ENCODE measurements at regions not wholly inside any gene's neighbourhood (a gene's known extent, or its start where the extent isn't known, plus 50 kb on each side); places are given as distances from the start of the nearest gene placed in this dataset.

GRCh38 chr4:185071236-185071811 is 53.0 kb downstream of the HELT start:
- Mint-ChIP-seq H3K27me3 (peaks cover 10 to 19% of the 10 kb centered on the region in 2 donors), H3K4me1 (no peaks in the 10 kb centered on the region), H3K4me3 (no peak overlapping the region), H3K36me3 (no peaks in the 10 kb centered on the region), H3K27ac (no peak overlapping the region), H3K9me3 (no peaks in the 10 kb centered on the region)
- DNase-seq: no peak
- no peaks in the 10 kb centered on the region for H3K4me1 ChIP-seq (ENCODE audit: insufficient read depth, low read length)
- CTCF ChIA-PET (ENCODE audit: partially characterized antibody): interaction anchor here (1.4 to 1.7 kb wide), 2 partner anchors 25 to 30 kb away, joined by 4 to 5 read pairs; no protein-coding TSS in a partner anchor
- no peak overlapping the region for H3K4me3 ChIP-seq (ENCODE audit: low read length in 2 of 2)
- intact Hi-C loops (cut with micrococcal nuclease): no loop called here
- no peaks in the 10 kb centered on the region for H3K36me3 ChIP-seq (ENCODE audit: insufficient read depth, low read length)
- POLR2A ChIA-PET (ENCODE audit: partially characterized antibody): no interaction called here
- no peaks in the 10 kb centered on the region for H3K27me3 ChIP-seq (ENCODE audit: insufficient read depth, low read length)
- H3K9me3 ChIP-seq (ENCODE audit: control insufficient read depth in 1 of 2, low read length in 2 of 2): no peaks in the 10 kb centered on the region
- no peak overlapping the region for H3K27ac ChIP-seq (ENCODE audit: low read depth, low read length)

- no peaks in the 10 kb centered on the region for H3K4me1 Mint-ChIP-seq
- CTCF ChIA-PET (ENCODE audit: partially characterized antibody): interaction anchor here (1.0 kb wide), 1 partner anchor 17 kb away, joined by 4 read pairs; no protein-coding TSS in a partner anchor
- H3K9me3 Mint-ChIP-seq: no peaks in the 10 kb centered on the region
- Histone ChIP-seq H3K27me3 (ENCODE audit: insufficient read depth, low read length) (peaks cover 5% of the 10 kb centered on the region), H3K9me3 (ENCODE audit: control insufficient read depth in 1 of 2, low read length in 2 of 2) (no peaks in the 10 kb centered on the region), H3K4me3 (ENCODE audit: low read length in 2 of 2) (no peak overlapping the region), H3K27ac (ENCODE audit: low read depth, low read length) (no peak overlapping the region), H3K4me1 (ENCODE audit: insufficient read depth, low read length) (no peaks in the 10 kb centered on the region), H3K36me3 (ENCODE audit: insufficient read depth, low read length) (no peaks in the 10 kb centered on the region)
- peaks cover 4 to 8% of the 10 kb centered on the region in 2 donors for H3K27me3 Mint-ChIP-seq
- intact Hi-C loops (cut with micrococcal nuclease): no loop called here
- POLR2A ChIA-PET (ENCODE audit: partially characterized antibody): no interaction called here
- no peaks in the 10 kb centered on the region for H3K36me3 Mint-ChIP-seq
- H3K4me3 Mint-ChIP-seq: no peak overlapping the region
- H3K27ac Mint-ChIP-seq: no peak overlapping the region
- DNase-seq: no peak
Measured at GRCh38 chr4:185079271-185079905, 61.1 kb downstream of the HELT start.

DNA sequence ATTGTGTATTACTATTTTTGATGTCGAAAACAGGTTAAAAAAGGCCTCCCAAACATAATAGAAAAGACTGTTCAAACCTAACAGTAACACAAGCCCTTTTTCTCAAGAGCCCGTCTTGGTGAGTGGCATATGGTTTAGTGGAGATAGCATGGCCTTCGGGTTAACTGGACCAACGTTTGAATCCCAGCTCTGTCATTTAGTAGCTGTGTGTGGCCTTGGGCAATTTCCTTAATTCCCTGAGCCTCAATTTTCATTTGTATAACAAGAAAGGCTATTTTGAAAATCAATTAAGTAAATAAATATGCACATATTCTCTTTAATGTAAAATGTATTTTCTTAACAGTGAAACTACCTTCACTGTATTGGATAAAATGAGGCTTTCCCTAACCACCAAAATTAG is 62.3 kb downstream of the HELT start:
- no peaks in the 10 kb centered on the region for H3K9me3 Mint-ChIP-seq
- H3K4me3 ChIP-seq (ENCODE audit: low read length in 2 of 2): no peak overlapping the region
- CTCF ChIA-PET (ENCODE audit: partially characterized antibody): interaction anchor here (1.0 kb wide), 1 partner anchor 15 kb away, joined by 4 read pairs; no protein-coding TSS in a partner anchor
- intact Hi-C loops (cut with micrococcal nuclease): no loop called here
- H3K27me3 Mint-ChIP-seq: peaks cover 4 to 5% of the 10 kb centered on the region in 2 donors
- no peak for DNase-seq
- no peak overlapping the region for H3K27ac ChIP-seq (ENCODE audit: low read depth, low read length)
- H3K27ac Mint-ChIP-seq: no peak overlapping the region
- H3K4me1 Mint-ChIP-seq: no peaks in the 10 kb centered on the region
- H3K27me3 ChIP-seq (ENCODE audit: insufficient read depth, low read length): peaks cover 5% of the 10 kb centered on the region
- POLR2A ChIA-PET (ENCODE audit: partially characterized antibody): no interaction called here
- H3K36me3 ChIP-seq (ENCODE audit: insufficient read depth, low read length): no peaks in the 10 kb centered on the region
- no peak overlapping the region for H3K4me3 Mint-ChIP-seq
- H3K4me1 ChIP-seq (ENCODE audit: insufficient read depth, low read length): no peaks in the 10 kb centered on the region
- H3K36me3 Mint-ChIP-seq: no peaks in the 10 kb centered on the region
- H3K9me3 ChIP-seq (ENCODE audit: control insufficient read depth in 1 of 2, low read length in 2 of 2): no peaks in the 10 kb centered on the region

DNA sequence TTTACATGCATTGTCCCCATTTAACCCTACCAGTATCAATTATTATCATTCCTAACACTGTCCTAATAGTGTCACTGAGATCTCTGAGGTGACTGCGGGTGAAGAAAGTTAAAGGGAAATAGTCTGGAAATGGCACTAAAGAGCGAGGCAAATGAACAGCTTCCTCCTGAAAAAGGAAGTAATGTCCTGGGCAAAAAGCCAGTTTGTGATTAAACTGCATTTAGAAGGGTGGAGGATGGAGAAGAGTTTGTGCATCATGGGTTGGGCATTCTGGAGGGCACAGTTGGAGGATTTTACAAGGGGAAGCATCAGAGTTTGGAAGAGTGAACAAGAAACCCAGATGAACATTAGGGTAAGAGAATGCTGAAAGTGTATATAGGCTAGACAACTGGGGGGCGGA is 60.5 kb upstream of the SLC25A4 start:
- intact Hi-C loops (cut with micrococcal nuclease): no loop called here
- Mint-ChIP-seq H3K27ac (no peak overlapping the region), H3K9me3 (no peaks in the 10 kb centered on the region), H3K36me3 (no peaks in the 10 kb centered on the region), H3K4me3 (no peak overlapping the region), H3K27me3 (peaks cover 4% of the 10 kb centered on the region in 2 donors), H3K4me1 (peaks cover 0 to 2% (median under 1%) of the 10 kb centered on the region in 4 donors)
- POLR2A ChIA-PET (ENCODE audit: partially characterized antibody): interaction anchor here (1.0 kb wide), 1 partner anchor 822 kb away, joined by 3 read pairs; no protein-coding TSS in a partner anchor
- H3K9me3 ChIP-seq (ENCODE audit: control insufficient read depth in 1 of 2, low read length in 2 of 2): no peaks in the 10 kb centered on the region
- no peaks in the 10 kb centered on the region for H3K36me3 ChIP-seq (ENCODE audit: insufficient read depth, low read length)
- H3K4me1 ChIP-seq (ENCODE audit: insufficient read depth, low read length): no peaks in the 10 kb centered on the region
- CTCF ChIA-PET (ENCODE audit: partially characterized antibody): interaction anchor here (1.0 to 1.3 kb wide), 3 partner anchors 10 to 47 kb away, joined by 3 to 9 read pairs (median 3); no protein-coding TSS in a partner anchor
- DNase-seq: no peak
- no peak overlapping the region for H3K27ac ChIP-seq (ENCODE audit: low read depth, low read length)
- no peak overlapping the region for H3K4me3 ChIP-seq (ENCODE audit: low read length in 2 of 2)
- H3K27me3 ChIP-seq (ENCODE audit: insufficient read depth, low read length): peaks cover 5% of the 10 kb centered on the region

- POLR2A ChIA-PET (ENCODE audit: partially characterized antibody): no interaction called here
- no peak overlapping the region for H3K4me3 Mint-ChIP-seq
- Histone ChIP-seq H3K27ac (ENCODE audit: low read depth, low read length) (no peak overlapping the region), H3K36me3 (ENCODE audit: insufficient read depth, low read length) (no peaks in the 10 kb centered on the region), H3K4me3 (ENCODE audit: low read length in 2 of 2) (no peak overlapping the region), H3K27me3 (ENCODE audit: insufficient read depth, low read length) (no peaks in the 10 kb centered on the region), H3K9me3 (ENCODE audit: control insufficient read depth in 1 of 2, low read length in 2 of 2) (no peaks in the 10 kb centered on the region), H3K4me1 (ENCODE audit: insufficient read depth, low read length) (no peaks in the 10 kb centered on the region)
- intact Hi-C loops (cut with micrococcal nuclease): no loop called here
- no peaks in the 10 kb centered on the region for H3K9me3 Mint-ChIP-seq
- peaks cover 2 to 13% of the 10 kb centered on the region in 2 donors for H3K27me3 Mint-ChIP-seq
- H3K4me1 Mint-ChIP-seq: peaks cover 0 to 2% (median under 1%) of the 10 kb centered on the region in 4 donors
- no peaks in the 10 kb centered on the region for H3K36me3 Mint-ChIP-seq
- no peak overlapping the region for H3K27ac Mint-ChIP-seq
- DNase-seq: no peak
- CTCF ChIA-PET (ENCODE audit: partially characterized antibody): interaction anchor here (1.0 to 3.1 kb wide), 2 partner anchors 10 to 12 kb away, joined by 3 to 8 read pairs; no protein-coding TSS in a partner anchor
Measured at GRCh38 chr4:185086053-185086452, 57.0 kb upstream of the SLC25A4 start.

DNA sequence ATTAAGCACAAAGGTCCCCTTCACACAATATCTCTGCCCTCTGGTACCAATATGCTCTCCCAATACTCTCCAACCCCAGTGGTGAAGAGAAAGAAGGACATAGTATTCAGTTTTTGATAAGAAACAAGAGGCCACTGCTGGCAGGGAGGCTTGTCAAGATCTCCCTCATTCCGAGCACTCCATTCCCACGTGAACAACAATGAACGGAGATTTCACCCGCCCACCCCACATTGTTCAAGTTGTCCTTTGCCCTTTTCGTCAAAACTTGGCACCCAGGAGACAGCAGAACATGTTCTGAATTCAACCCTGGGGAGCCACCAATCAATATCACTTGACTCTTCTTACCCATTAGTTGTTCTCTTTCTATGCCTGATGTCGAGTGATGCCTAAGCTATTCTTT is 54.2 kb upstream of the SLC25A4 start:
- H3K36me3 Mint-ChIP-seq: no peaks in the 10 kb centered on the region
- peaks cover 0 to 2% (median under 1%) of the 10 kb centered on the region in 4 donors for H3K4me1 Mint-ChIP-seq
- ChIA-PET CTCF (ENCODE audit: partially characterized antibody) (no interaction called here), POLR2A (ENCODE audit: partially characterized antibody) (no interaction called here)
- Histone ChIP-seq H3K4me3 (ENCODE audit: low read length in 2 of 2) (no peak overlapping the region), H3K36me3 (ENCODE audit: insufficient read depth, low read length) (no peaks in the 10 kb centered on the region), H3K4me1 (ENCODE audit: insufficient read depth, low read length) (no peaks in the 10 kb centered on the region), H3K27ac (ENCODE audit: low read depth, low read length) (no peak overlapping the region), H3K9me3 (ENCODE audit: control insufficient read depth in 1 of 2, low read length in 2 of 2) (no peaks in the 10 kb centered on the region), H3K27me3 (ENCODE audit: insufficient read depth, low read length) (no peaks in the 10 kb centered on the region)
- H3K4me3 Mint-ChIP-seq: no peak overlapping the region
- peaks cover 9 to 19% of the 10 kb centered on the region in 2 donors for H3K27me3 Mint-ChIP-seq
- H3K9me3 Mint-ChIP-seq: peaks cover 0 to 2% (median 0%) of the 10 kb centered on the region in 8 donors
- intact Hi-C loops (cut with micrococcal nuclease): no loop called here
- DNase-seq: no peak
- no peak overlapping the region for H3K27ac Mint-ChIP-seq

GRCh38 chr4:185090592-185090991 is 52.5 kb upstream of the SLC25A4 start:
- Histone ChIP-seq H3K4me3 (ENCODE audit: low read length in 2 of 2) (no peak overlapping the region), H3K27me3 (ENCODE audit: insufficient read depth, low read length) (no peaks in the 10 kb centered on the region), H3K4me1 (ENCODE audit: insufficient read depth, low read length) (no peaks in the 10 kb centered on the region), H3K9me3 (ENCODE audit: control insufficient read depth in 1 of 2, low read length in 2 of 2) (no peaks in the 10 kb centered on the region), H3K27ac (ENCODE audit: low read depth, low read length) (no peak overlapping the region), H3K36me3 (ENCODE audit: insufficient read depth, low read length) (no peaks in the 10 kb centered on the region)
- CTCF ChIA-PET (ENCODE audit: partially characterized antibody): no interaction called here
- POLR2A ChIA-PET (ENCODE audit: partially characterized antibody): no interaction called here
- Mint-ChIP-seq H3K27ac (no peak overlapping the region), H3K9me3 (peaks cover 0 to 2% (median 0%) of the 10 kb centered on the region in 8 donors), H3K4me3 (no peak overlapping the region), H3K27me3 (peaks cover 9 to 22% of the 10 kb centered on the region in 2 donors), H3K36me3 (no peaks in the 10 kb centered on the region), H3K4me1 (peaks cover 0 to 2% (median under 1%) of the 10 kb centered on the region in 4 donors)
- DNase-seq: no peak
- intact Hi-C loops (cut with micrococcal nuclease): loop anchor here (10.0 kb wide), 1 partner anchor 1246 kb away; no protein-coding TSS in a partner anchor
